ENCODE measurements at regions not wholly inside any gene's neighbourhood (a gene's known extent, or its start where the extent isn't known, plus 50 kb on each side); places are given as distances from the start of the nearest gene placed in this dataset.

GRCh38 chr5:6236858-6237481, 141.4 kb downstream of the MED10 start:
- H3K27me3 Mint-ChIP-seq (ENCODE audit: low read depth, unreplicated experiment), result peaks cover 12% of the 10 kb centered on the region
- DNase-seq (ENCODE audit: low read depth) (no peak), FAIRE-seq (no peak)
- H3K27ac Mint-ChIP-seq (ENCODE audit: unreplicated experiment), result no peak overlapping the region
- no peaks in the 10 kb centered on the region for H3K9me3 ChIP-seq (ENCODE audit: insufficient read depth, low read depth, low read length)
- no peak overlapping the region for H3K27ac ChIP-seq (ENCODE audit: low read depth, low read length)
- peaks cover 9% of the 10 kb centered on the region for H3K9me3 Mint-ChIP-seq (ENCODE audit: unreplicated experiment)
- no peak for TF ChIP-seq CTCF (IDR thresholded peaks at IDR 0.05; ENCODE audit: insufficient read depth, low read depth, low read length)
- no peak for TF ChIP-seq EZH2 (IDR thresholded peaks at IDR 0.05; ENCODE audit: insufficient read depth, low read length)
- H3K9ac ChIP-seq (ENCODE audit: low read length), result no peak overlapping the region
- no peaks in the 10 kb centered on the region for H3K4me1 Mint-ChIP-seq (ENCODE audit: low read depth, unreplicated experiment)
- no peaks in the 10 kb centered on the region for H3K4me1 ChIP-seq (ENCODE audit: insufficient read depth, low read length)
- no peak overlapping the region for H2AFZ ChIP-seq (ENCODE audit: low read depth, low read length)
- no peaks in the 10 kb centered on the region for H3K79me2 ChIP-seq (ENCODE audit: insufficient read depth, low read length)
- no peaks in the 10 kb centered on the region for H4K20me1 ChIP-seq (ENCODE audit: insufficient read depth, low read length)
- H3K4me3 Mint-ChIP-seq (ENCODE audit: unreplicated experiment), result no peak overlapping the region
- no peak overlapping the region for H3K4me2 ChIP-seq (ENCODE audit: low read length)
- H3K27me3 ChIP-seq (ENCODE audit: insufficient read depth, low read length), result no peaks in the 10 kb centered on the region
- no peak overlapping the region for H3K4me3 ChIP-seq (ENCODE audit: insufficient read depth, low read depth, low read length)
- H3K36me3 Mint-ChIP-seq (ENCODE audit: low read depth, unreplicated experiment), result no peaks in the 10 kb centered on the region
- no peaks in the 10 kb centered on the region for H3K36me3 ChIP-seq (ENCODE audit: insufficient read depth, low read length)

- no peak for DNase-seq (ENCODE audit: low read depth)
- H3K4me3 ChIP-seq (ENCODE audit: insufficient read depth, low read depth, low read length), result no peak overlapping the region
- H3K27ac ChIP-seq (ENCODE audit: low read depth, low read length), result no peak overlapping the region
- H3K4me1 ChIP-seq (ENCODE audit: insufficient read depth, low read length), result no peaks in the 10 kb centered on the region
- H3K27ac Mint-ChIP-seq (ENCODE audit: unreplicated experiment), result no peak overlapping the region
- H3K9me3 Mint-ChIP-seq (ENCODE audit: unreplicated experiment), result peaks cover 7% of the 10 kb centered on the region
- no peak overlapping the region for H3K4me3 Mint-ChIP-seq (ENCODE audit: unreplicated experiment)
- no peaks in the 10 kb centered on the region for H3K79me2 ChIP-seq (ENCODE audit: insufficient read depth, low read length)
- H3K9ac ChIP-seq (ENCODE audit: low read length), result no peak overlapping the region
- no peaks in the 10 kb centered on the region for H3K36me3 Mint-ChIP-seq (ENCODE audit: low read depth, unreplicated experiment)
- TF ChIP-seq EZH2 (IDR thresholded peaks at IDR 0.05; ENCODE audit: insufficient read depth, low read length), result no peak
- no peak for TF ChIP-seq CTCF (IDR thresholded peaks at IDR 0.05; ENCODE audit: insufficient read depth, low read depth, low read length)
- H3K4me1 Mint-ChIP-seq (ENCODE audit: low read depth, unreplicated experiment), result no peaks in the 10 kb centered on the region
- no peak for FAIRE-seq
- no peaks in the 10 kb centered on the region for H4K20me1 ChIP-seq (ENCODE audit: insufficient read depth, low read length)
- no peaks in the 10 kb centered on the region for H3K36me3 ChIP-seq (ENCODE audit: insufficient read depth, low read length)
- H2AFZ ChIP-seq (ENCODE audit: low read depth, low read length), result no peak overlapping the region
- H3K27me3 ChIP-seq (ENCODE audit: insufficient read depth, low read length), result no peaks in the 10 kb centered on the region
- H3K9me3 ChIP-seq (ENCODE audit: insufficient read depth, low read depth, low read length), result no peaks in the 10 kb centered on the region
- peaks cover 12% of the 10 kb centered on the region for H3K27me3 Mint-ChIP-seq (ENCODE audit: low read depth, unreplicated experiment)
- H3K4me2 ChIP-seq (ENCODE audit: low read length), result no peak overlapping the region
Measured at GRCh38 chr5:6236170-6236793, 142.1 kb downstream of the MED10 start.

- TF ChIP-seq EZH2 (IDR thresholded peaks at IDR 0.05; ENCODE audit: insufficient read depth, low read length) (no peak), CTCF (IDR thresholded peaks at IDR 0.05; ENCODE audit: insufficient read depth, low read depth, low read length) (no peak)
- Mint-ChIP-seq H3K36me3 (ENCODE audit: low read depth, unreplicated experiment) (no peaks in the 10 kb centered on the region), H3K4me3 (ENCODE audit: unreplicated experiment) (no peak overlapping the region), H3K27ac (ENCODE audit: unreplicated experiment) (no peak overlapping the region), H3K4me1 (ENCODE audit: low read depth, unreplicated experiment) (no peaks in the 10 kb centered on the region), H3K9me3 (ENCODE audit: unreplicated experiment) (peaks cover 4% of the 10 kb centered on the region), H3K27me3 (ENCODE audit: low read depth, unreplicated experiment) (peaks cover 12% of the 10 kb centered on the region)
- Histone ChIP-seq H3K4me2 (ENCODE audit: low read length) (no peak overlapping the region), H3K27ac (ENCODE audit: low read depth, low read length) (no peak overlapping the region), H3K79me2 (ENCODE audit: insufficient read depth, low read length) (no peaks in the 10 kb centered on the region), H2AFZ (ENCODE audit: low read depth, low read length) (no peak overlapping the region), H4K20me1 (ENCODE audit: insufficient read depth, low read length) (no peaks in the 10 kb centered on the region), H3K27me3 (ENCODE audit: insufficient read depth, low read length) (no peaks in the 10 kb centered on the region), H3K4me1 (ENCODE audit: insufficient read depth, low read length) (no peaks in the 10 kb centered on the region), H3K9me3 (ENCODE audit: insufficient read depth, low read depth, low read length) (no peaks in the 10 kb centered on the region), H3K9ac (ENCODE audit: low read length) (no peak overlapping the region), H3K4me3 (ENCODE audit: insufficient read depth, low read depth, low read length) (no peak overlapping the region), H3K36me3 (ENCODE audit: insufficient read depth, low read length) (no peaks in the 10 kb centered on the region)
- no peak for DNase-seq (ENCODE audit: low read depth)
- no peak for FAIRE-seq
Measured at GRCh38 chr5:6235726-6236125, 142.6 kb downstream of the MED10 start.
